ENCODE measurements at regions not wholly inside any gene's neighbourhood (a gene's known extent, or its start where the extent isn't known, plus 50 kb on each side); places are given as distances from the start of the nearest gene placed in this dataset.

DNA sequence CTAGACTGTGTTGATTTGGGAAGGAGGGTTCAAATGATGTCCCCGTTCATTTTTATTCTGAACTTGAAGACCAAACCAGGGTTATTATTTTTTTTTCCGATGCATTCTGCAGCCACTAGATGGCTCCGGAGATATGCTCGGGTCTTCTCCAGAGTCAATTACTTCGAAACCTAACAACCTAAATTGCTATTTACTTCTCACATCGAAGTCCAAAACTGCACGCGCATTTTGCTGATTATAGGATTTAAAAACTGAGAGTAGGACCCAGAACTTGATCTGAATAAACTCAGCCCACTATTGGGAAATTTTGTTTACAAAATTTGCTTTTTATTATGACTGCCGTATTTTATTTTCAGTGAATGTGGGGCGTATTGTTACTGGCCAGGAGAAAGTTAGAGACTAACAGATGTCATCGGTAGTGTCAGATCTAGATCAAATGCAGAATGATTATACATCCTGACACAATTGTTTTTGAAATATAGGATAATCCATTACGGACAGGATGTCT, 263.8 kb downstream of the HS3ST3A1 start:
- Histone ChIP-seq H3K14ac (ENCODE audit: low read length) (no peak overlapping the region), H3K4me2 (ENCODE audit: insufficient read depth, low read length, poor library complexity, severe bottlenecking) (no peak overlapping the region), H3K36me3 (replicated peaks in 1 of 2; ENCODE audit: control insufficient read depth in 2 of 2, insufficient read depth in 2 of 2, low read length in 2 of 2) (no peaks in the 10 kb centered on the region), H3K79me1 (ENCODE audit: low read depth, low read length) (no peaks in the 10 kb centered on the region), H3K27me3 (ENCODE audit: control insufficient read depth in 3 of 3, insufficient read depth in 3 of 3, low read depth in 1 of 3, low read length in 3 of 3) (no peaks in the 10 kb centered on the region), H2BK120ac (ENCODE audit: low read depth, low read length) (no peak overlapping the region), H3K4me3 (ENCODE audit: low read length in 2 of 2) (peak overlapping the region in 1 of 2 donors; percentile 34), H2BK12ac (ENCODE audit: low read length) (no peak overlapping the region), H3K4ac (ENCODE audit: low read length) (no peak overlapping the region), H3K27ac (replicated peaks; ENCODE audit: low read length) (no peak overlapping the region), H2BK5ac (ENCODE audit: low read length) (no peak overlapping the region), H3K9ac (ENCODE audit: low read depth, low read length, poor library complexity) (no peak overlapping the region), H3K4me1 (ENCODE audit: control insufficient read depth in 2 of 2, insufficient read depth in 1 of 2, low read depth in 1 of 2, low read length in 2 of 2) (peaks cover 0 to 4% of the 10 kb centered on the region in 2 donors), H4K91ac (ENCODE audit: low read depth, low read length, poor library complexity) (no peak overlapping the region), H3K18ac (ENCODE audit: low read length) (no peak overlapping the region), H2BK15ac (ENCODE audit: low read length) (no peak overlapping the region), H2AFZ (ENCODE audit: low read length) (peak overlapping the region; percentile 77), H3K23ac (ENCODE audit: low read depth, low read length, poor library complexity) (no peak overlapping the region), H3K9me3 (replicated peaks in 1 of 2; ENCODE audit: control insufficient read depth in 2 of 2, insufficient read depth in 1 of 2, low read depth in 1 of 2, low read length in 2 of 2) (no peaks in the 10 kb centered on the region), H2AK5ac (ENCODE audit: low read depth, low read length) (no peak overlapping the region), H4K8ac (ENCODE audit: low read depth, low read length) (no peak overlapping the region)
- peak; percentile 36 for DNase-seq (ENCODE audit: low spot score)
- no CpG with 5 or more reads among the region's 12 CpGs for WGBS, 2 donors (ENCODE audit: extremely low coverage in 2 of 2, insufficient read length in 2 of 2, insufficient replicate concordance in 1 of 2)

DNA sequence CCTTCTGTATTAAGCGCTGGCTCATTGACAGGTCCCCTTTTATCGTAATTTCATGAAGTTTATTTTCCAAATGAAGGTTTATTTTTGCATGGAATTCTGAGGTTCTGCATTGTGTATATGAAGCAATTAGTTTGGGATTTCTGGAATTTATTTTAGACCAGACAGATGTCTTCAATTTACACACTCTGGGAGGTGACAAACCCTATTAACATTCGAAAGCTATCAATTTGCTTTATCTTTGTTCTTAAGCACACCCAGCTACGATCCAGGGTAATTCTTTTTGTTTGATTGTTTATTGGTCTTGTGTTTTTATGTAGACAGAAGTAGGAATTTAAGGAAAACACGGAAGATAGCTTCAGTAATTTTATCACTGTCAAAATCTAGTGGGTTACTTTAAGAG, 264.6 kb downstream of the HS3ST3A1 start:
- Histone ChIP-seq H2BK120ac (ENCODE audit: low read depth, low read length) (no peak overlapping the region), H3K27ac (replicated peaks; ENCODE audit: low read length) (no peak overlapping the region), H2AFZ (ENCODE audit: low read length) (no peak overlapping the region), H3K4me1 (ENCODE audit: control insufficient read depth in 2 of 2, insufficient read depth in 1 of 2, low read depth in 1 of 2, low read length in 2 of 2) (peaks cover 0 to 4% of the 10 kb centered on the region in 2 donors), H3K79me1 (ENCODE audit: low read depth, low read length) (no peaks in the 10 kb centered on the region), H3K4me3 (ENCODE audit: low read length in 2 of 2) (no peak overlapping the region), H3K4me2 (ENCODE audit: insufficient read depth, low read length, poor library complexity, severe bottlenecking) (no peak overlapping the region), H2BK12ac (ENCODE audit: low read length) (no peak overlapping the region), H3K14ac (ENCODE audit: low read length) (no peak overlapping the region), H4K8ac (ENCODE audit: low read depth, low read length) (no peak overlapping the region), H3K4ac (ENCODE audit: low read length) (no peak overlapping the region), H2BK15ac (ENCODE audit: low read length) (no peak overlapping the region), H2AK5ac (ENCODE audit: low read depth, low read length) (no peak overlapping the region), H3K18ac (ENCODE audit: low read length) (no peak overlapping the region), H3K27me3 (ENCODE audit: control insufficient read depth in 3 of 3, insufficient read depth in 3 of 3, low read depth in 1 of 3, low read length in 3 of 3) (no peaks in the 10 kb centered on the region), H3K9me3 (replicated peaks in 1 of 2; ENCODE audit: control insufficient read depth in 2 of 2, insufficient read depth in 1 of 2, low read depth in 1 of 2, low read length in 2 of 2) (no peaks in the 10 kb centered on the region), H3K9ac (ENCODE audit: low read depth, low read length, poor library complexity) (no peak overlapping the region), H3K36me3 (replicated peaks in 1 of 2; ENCODE audit: control insufficient read depth in 2 of 2, insufficient read depth in 2 of 2, low read length in 2 of 2) (no peaks in the 10 kb centered on the region), H3K23ac (ENCODE audit: low read depth, low read length, poor library complexity) (no peak overlapping the region), H4K91ac (ENCODE audit: low read depth, low read length, poor library complexity) (no peak overlapping the region), H2BK5ac (ENCODE audit: low read length) (no peak overlapping the region)
- no peak for DNase-seq (ENCODE audit: low spot score)
- no CpG with 5 or more reads among the region's 5 CpGs for WGBS, 2 donors (ENCODE audit: extremely low coverage in 2 of 2, insufficient read length in 2 of 2, insufficient replicate concordance in 1 of 2)

DNA sequence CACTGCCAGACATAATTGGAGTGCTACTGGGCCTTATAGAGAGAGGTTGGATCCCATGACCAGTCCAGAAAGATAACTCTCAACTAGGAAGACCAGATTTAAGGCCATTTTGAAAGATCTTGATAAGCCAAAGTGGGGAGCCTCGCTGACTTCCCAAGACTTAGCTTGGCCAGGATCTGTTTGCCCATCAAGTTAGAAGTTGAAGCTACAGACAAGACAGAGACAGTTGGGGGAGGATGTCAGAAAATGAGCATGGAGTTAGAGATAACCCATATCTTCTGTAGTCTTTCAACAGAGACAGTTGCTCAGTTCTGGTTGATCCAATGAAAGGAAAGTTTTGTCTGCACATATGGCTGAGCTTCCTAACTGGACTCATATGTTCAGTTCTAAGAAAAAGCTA, 267.4 kb downstream of the HS3ST3A1 start:
- no peak overlapping the region for H2AK5ac ChIP-seq (ENCODE audit: low read depth, low read length)
- no peak for DNase-seq (ENCODE audit: low spot score)
- no peak overlapping the region for H3K9ac ChIP-seq (ENCODE audit: low read depth, low read length, poor library complexity)
- H3K27ac ChIP-seq (replicated peaks; ENCODE audit: low read length) = no peak overlapping the region
- no peaks in the 10 kb centered on the region for H3K79me1 ChIP-seq (ENCODE audit: low read depth, low read length)
- H3K4me3 ChIP-seq (ENCODE audit: low read length in 2 of 2) = no peak overlapping the region
- no peak overlapping the region for H2BK120ac ChIP-seq (ENCODE audit: low read depth, low read length)
- H3K4ac ChIP-seq (ENCODE audit: low read length) = no peak overlapping the region
- WGBS, 2 donors (ENCODE audit: extremely low coverage in 2 of 2, insufficient read length in 2 of 2, insufficient replicate concordance in 1 of 2) = no CpG with 5 or more reads among the region's 1 CpG
- no peak overlapping the region for H2AFZ ChIP-seq (ENCODE audit: low read length)
- H2BK5ac ChIP-seq (ENCODE audit: low read length) = no peak overlapping the region
- H4K8ac ChIP-seq (ENCODE audit: low read depth, low read length) = no peak overlapping the region
- H3K4me1 ChIP-seq (ENCODE audit: control insufficient read depth in 2 of 2, insufficient read depth in 1 of 2, low read depth in 1 of 2, low read length in 2 of 2) = peaks cover 0 to 4% of the 10 kb centered on the region in 2 donors
- no peak overlapping the region for H2BK12ac ChIP-seq (ENCODE audit: low read length)
- H4K91ac ChIP-seq (ENCODE audit: low read depth, low read length, poor library complexity) = no peak overlapping the region
- no peak overlapping the region for H3K18ac ChIP-seq (ENCODE audit: low read length)
- no peak overlapping the region for H3K4me2 ChIP-seq (ENCODE audit: insufficient read depth, low read length, poor library complexity, severe bottlenecking)
- no peak overlapping the region for H2BK15ac ChIP-seq (ENCODE audit: low read length)
- H3K9me3 ChIP-seq (replicated peaks in 1 of 2; ENCODE audit: control insufficient read depth in 2 of 2, insufficient read depth in 1 of 2, low read depth in 1 of 2, low read length in 2 of 2) = no peaks in the 10 kb centered on the region
- no peak overlapping the region for H3K23ac ChIP-seq (ENCODE audit: low read depth, low read length, poor library complexity)
- H3K36me3 ChIP-seq (replicated peaks in 1 of 2; ENCODE audit: control insufficient read depth in 2 of 2, insufficient read depth in 2 of 2, low read length in 2 of 2) = no peaks in the 10 kb centered on the region
- no peak overlapping the region for H3K14ac ChIP-seq (ENCODE audit: low read length)
- no peaks in the 10 kb centered on the region for H3K27me3 ChIP-seq (ENCODE audit: control insufficient read depth in 3 of 3, insufficient read depth in 3 of 3, low read depth in 1 of 3, low read length in 3 of 3)

- Histone ChIP-seq H2BK15ac (ENCODE audit: low read length) (no peak overlapping the region), H2BK120ac (ENCODE audit: low read depth, low read length) (no peak overlapping the region), H3K36me3 (replicated peaks in 1 of 2; ENCODE audit: control insufficient read depth in 2 of 2, insufficient read depth in 2 of 2, low read length in 2 of 2) (no peaks in the 10 kb centered on the region), H2BK5ac (ENCODE audit: low read length) (no peak overlapping the region), H3K14ac (ENCODE audit: low read length) (no peak overlapping the region), H2AFZ (ENCODE audit: low read length) (no peak overlapping the region), H3K27me3 (ENCODE audit: control insufficient read depth in 3 of 3, insufficient read depth in 3 of 3, low read depth in 1 of 3, low read length in 3 of 3) (peaks cover 0 to 2% (median 0%) of the 10 kb centered on the region in 3 experiments), H4K8ac (ENCODE audit: low read depth, low read length) (no peak overlapping the region), H3K23ac (ENCODE audit: low read depth, low read length, poor library complexity) (no peak overlapping the region), H3K27ac (replicated peaks; ENCODE audit: low read length) (no peak overlapping the region), H3K4me3 (ENCODE audit: low read length in 2 of 2) (no peak overlapping the region), H4K91ac (ENCODE audit: low read depth, low read length, poor library complexity) (no peak overlapping the region), H3K9ac (ENCODE audit: low read depth, low read length, poor library complexity) (no peak overlapping the region), H3K4me1 (ENCODE audit: control insufficient read depth in 2 of 2, insufficient read depth in 1 of 2, low read depth in 1 of 2, low read length in 2 of 2) (peaks cover 0 to 4% of the 10 kb centered on the region in 2 donors), H3K9me3 (replicated peaks in 1 of 2; ENCODE audit: control insufficient read depth in 2 of 2, insufficient read depth in 1 of 2, low read depth in 1 of 2, low read length in 2 of 2) (no peaks in the 10 kb centered on the region), H3K18ac (ENCODE audit: low read length) (no peak overlapping the region), H2AK5ac (ENCODE audit: low read depth, low read length) (no peak overlapping the region), H3K79me1 (ENCODE audit: low read depth, low read length) (no peaks in the 10 kb centered on the region), H3K4ac (ENCODE audit: low read length) (no peak overlapping the region), H3K4me2 (ENCODE audit: insufficient read depth, low read length, poor library complexity, severe bottlenecking) (no peak overlapping the region), H2BK12ac (ENCODE audit: low read length) (no peak overlapping the region)
- no peak for DNase-seq (ENCODE audit: low spot score)
- no CpG with 5 or more reads among the region's 2 CpGs for WGBS, 2 donors (ENCODE audit: extremely low coverage in 2 of 2, insufficient read length in 2 of 2, insufficient replicate concordance in 1 of 2)
These were observed 268.1 kb downstream of the HS3ST3A1 start for GRCh38 chr17:13333661-13334060.

Measured in neuronal stem cell (in vitro differentiated cells).